Trophoblast cell (in vitro differentiated cells and primary cell): ENCODE measurements at regions not wholly inside any gene's neighbourhood (a gene's known extent, or its start where the extent isn't known, plus 50 kb on each side); places are given as distances from the start of the nearest gene placed in this dataset.
A peak's percentile ranks its signal among the peaks of the same experiment; 100 is the strongest.

ENCODE experiments used
- DNase-seq, 2 donors: peaks; one replicate each; pipeline ENCODE4 v3.0.0-alpha.2; 2016
- H2AFZ ChIP-seq: 2 replicates; pipeline ENCODE4 v1.6.1; 2013; ENCODE audit warnings: low read length, moderate library complexity, mild to moderate bottlenecking; ENCODE audit not compliant: insufficient read depth, poor library complexity
- H2AK5ac ChIP-seq: 2 replicates; pipeline ENCODE4 v1.6.1; 2013; ENCODE audit warnings: mild to moderate bottlenecking, low read length
- H2BK120ac ChIP-seq: 2 replicates; pipeline ENCODE4 v1.6.1; 2013; ENCODE audit warnings: low read length, mild to moderate bottlenecking, moderate library complexity; ENCODE audit not compliant: insufficient read depth, poor library complexity
- H2BK12ac ChIP-seq: 2 replicates; pipeline ENCODE4 v1.6.1; 2013; ENCODE audit warnings: mild to moderate bottlenecking, low read length, moderate library complexity
- H2BK5ac ChIP-seq: 2 replicates; pipeline ENCODE4 v1.6.1; 2013; ENCODE audit warnings: low read length, low read depth, moderate library complexity, mild to moderate bottlenecking; ENCODE audit not compliant: poor library complexity
- H3K14ac ChIP-seq: 2 replicates; pipeline ENCODE4 v1.6.1; 2013; ENCODE audit warnings: mild to moderate bottlenecking, low read length
- H3K18ac ChIP-seq: 2 replicates; pipeline ENCODE4 v1.6.1; 2013; ENCODE audit warnings: mild to moderate bottlenecking, low read length
- H3K23ac ChIP-seq: 2 replicates; pipeline ENCODE4 v1.6.1; 2013; ENCODE audit warnings: low read length
- H3K27ac ChIP-seq: 2 replicates; pipeline ENCODE4 v1.5.1; 2013; ENCODE audit warnings: low read depth, mild to moderate bottlenecking, inconsistent platforms, low read length, moderate library complexity
- H3K27me3 ChIP-seq: 2 replicates; pipeline ENCODE4 v1.6.1; 2013; ENCODE audit warnings: inconsistent platforms, mild to moderate bottlenecking, low read length, moderate library complexity; ENCODE audit not compliant: insufficient read depth
- H3K36me3 ChIP-seq, 2 experiments: 1 replicate in 1 of 2; 2 replicates in 1 of 2; pipeline ENCODE4 v1.6.1; 2013; ENCODE audit warnings: low read length in 2 of 2, mild to moderate bottlenecking in 2 of 2, moderate library complexity in 1 of 2; ENCODE audit not compliant: insufficient read depth in 2 of 2, control insufficient read depth in 1 of 2
- H3K4ac ChIP-seq: 2 replicates; pipeline ENCODE4 v1.6.1; 2013; ENCODE audit warnings: low read depth, mild to moderate bottlenecking, low read length, moderate library complexity
- H3K4me1 ChIP-seq, 2 experiments: 1 replicate in 1 of 2; 2 replicates in 1 of 2; pipeline ENCODE4 v1.6.1; 2013; ENCODE audit warnings: low read length in 2 of 2, mild to moderate bottlenecking in 2 of 2, moderate library complexity in 1 of 2; ENCODE audit not compliant: insufficient read depth in 2 of 2, control insufficient read depth in 1 of 2
- H3K4me2 ChIP-seq: 2 replicates; pipeline ENCODE4 v1.6.1; 2013; ENCODE audit warnings: inconsistent platforms, mild to moderate bottlenecking, low read length, moderate library complexity
- H3K4me3 ChIP-seq: 2 replicates; pipeline ENCODE4 v1.5.1; 2013; ENCODE audit warnings: mild to moderate bottlenecking, low read depth, low read length, inconsistent platforms
- H3K79me1 ChIP-seq: one replicate; pipeline ENCODE4 v1.6.1; 2013; ENCODE audit warnings: low read length
- H3K79me2 ChIP-seq: 2 replicates; pipeline ENCODE4 v1.6.1; 2013; ENCODE audit warnings: low read length, mild to moderate bottlenecking; ENCODE audit not compliant: control insufficient read depth, insufficient read depth, poor library complexity
- H3K9ac ChIP-seq: 2 replicates; pipeline ENCODE4 v1.6.1; 2013; ENCODE audit warnings: mild to moderate bottlenecking, low read length
- H3K9me3 ChIP-seq: 2 replicates; pipeline ENCODE4 v1.6.1; 2013; ENCODE audit warnings: low read depth, mild to moderate bottlenecking, control low read depth, inconsistent platforms, low read length; ENCODE audit not compliant: insufficient read depth
- H4K12ac ChIP-seq: 2 replicates; pipeline ENCODE4 v1.6.1; 2013; ENCODE audit warnings: low read depth, mild to moderate bottlenecking, low read length, moderate library complexity
- H4K8ac ChIP-seq: 2 replicates; pipeline ENCODE4 v1.6.1; 2013; ENCODE audit warnings: low read depth, mild to moderate bottlenecking, low read length, moderate library complexity
- H4K91ac ChIP-seq: one replicate; pipeline ENCODE4 v1.6.1; 2013; ENCODE audit warnings: low read depth, mild to moderate bottlenecking, low read length, moderate library complexity
- WGBS: extraction: QIAGEN DNeasy Blood & Tissue Kit; methylation state at CpG from one replicate; pipeline ENCODE4 v1.1.7; 2013; ENCODE audit warnings: missing lambda C conversion rate; ENCODE audit not compliant: insufficient read length, insufficient coverage; ENCODE audit errors: extremely low coverage; 5-methylcytosine and 5-hydroxymethylcytosine counted together

DNA sequence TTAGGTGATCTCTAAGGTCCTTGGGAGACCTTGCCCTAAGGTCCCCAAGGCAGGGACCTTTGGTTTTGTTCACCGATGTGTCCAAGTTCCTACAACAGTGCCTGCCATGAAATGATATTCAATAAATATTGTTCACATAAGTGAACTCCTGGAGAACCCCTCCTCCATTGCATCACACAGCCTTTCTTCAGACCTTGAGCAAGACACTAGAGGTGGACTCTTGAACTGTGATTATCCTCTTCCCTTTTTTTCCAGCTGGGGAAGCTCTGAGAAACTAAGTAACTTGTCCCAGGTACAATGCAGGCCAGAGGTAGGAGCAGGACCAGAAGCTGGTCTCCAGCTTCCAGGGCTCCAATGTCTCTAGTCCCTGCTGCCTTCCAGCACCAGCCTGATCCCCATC, 76.6 kb upstream of the LMO1 start:
- no CpG with 5 or more reads among the region's 1 CpG for WGBS
- no peak overlapping the region for H3K27ac ChIP-seq

DNA sequence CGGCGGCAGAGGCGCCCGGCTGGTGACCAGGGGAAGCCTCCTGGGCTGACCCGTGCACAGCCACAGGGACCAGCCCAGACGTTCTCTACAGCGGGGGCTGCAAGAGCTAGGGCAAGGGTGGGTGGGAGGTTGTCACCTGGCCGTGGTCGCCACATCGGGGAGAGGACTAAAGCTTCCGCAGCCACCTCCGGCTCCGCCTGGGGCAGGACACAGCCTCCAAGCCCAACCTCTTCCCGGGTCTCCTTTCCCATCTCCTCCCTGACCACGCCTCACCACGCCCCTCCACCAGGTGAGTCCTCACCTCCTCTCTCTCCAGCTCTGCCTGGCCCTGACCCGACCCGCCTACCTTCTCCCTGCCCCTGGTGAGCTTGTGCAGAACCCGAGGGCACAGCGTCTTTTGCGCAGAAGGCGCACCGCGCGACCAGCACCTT, 75.9 kb upstream of the LMO1 start:
- Histone ChIP-seq H2BK12ac (no peak overlapping the region), H4K8ac (no peak overlapping the region), H3K27me3 (no peaks in the 10 kb centered on the region), H3K79me2 (no peaks in the 10 kb centered on the region), H2BK5ac (no peak overlapping the region), H3K27ac (no peak overlapping the region), H3K4me3 (no peak overlapping the region), H4K12ac (no peak overlapping the region), H3K4me2 (no peak overlapping the region), H3K9me3 (no peaks in the 10 kb centered on the region), H3K9ac (no peak overlapping the region), H3K36me3 (no peaks in the 10 kb centered on the region), H3K23ac (no peak overlapping the region), H3K18ac (no peak overlapping the region), H3K14ac (no peak overlapping the region), H2AFZ (no peak overlapping the region), H2BK120ac (no peak overlapping the region), H3K4me1 (peaks cover 21 to 22% of the 10 kb centered on the region in 2 experiments), H2AK5ac (no peak overlapping the region), H3K79me1 (no peaks in the 10 kb centered on the region), H4K91ac (no peak overlapping the region), H3K4ac (no peak overlapping the region)
- no CpG with 5 or more reads among the region's 25 CpGs for WGBS
- no peak for DNase-seq

More for the DNA sequence above, 76.6 kb upstream of the LMO1 start:
- no peak for DNase-seq
- no peak overlapping the region for H3K9ac ChIP-seq
- no peak overlapping the region for H2BK120ac ChIP-seq
- no peak overlapping the region for H3K18ac ChIP-seq
- no peak overlapping the region for H2AK5ac ChIP-seq
- H3K4me3 ChIP-seq = no peak overlapping the region
- H3K79me1 ChIP-seq = no peaks in the 10 kb centered on the region
- no peak overlapping the region for H3K4ac ChIP-seq
- H3K36me3 ChIP-seq = no peaks in the 10 kb centered on the region
- no peaks in the 10 kb centered on the region for H3K79me2 ChIP-seq
- H3K4me1 ChIP-seq = peaks cover 21 to 22% of the 10 kb centered on the region in 2 experiments
- H3K4me2 ChIP-seq = no peak overlapping the region
- no peak overlapping the region for H3K14ac ChIP-seq
- H2BK12ac ChIP-seq = no peak overlapping the region
- no peaks in the 10 kb centered on the region for H3K27me3 ChIP-seq
- no peak overlapping the region for H2AFZ ChIP-seq
- H4K12ac ChIP-seq = no peak overlapping the region
- H2BK5ac ChIP-seq = no peak overlapping the region
- H3K23ac ChIP-seq = no peak overlapping the region
- H4K91ac ChIP-seq = no peak overlapping the region
- H3K9me3 ChIP-seq = no peaks in the 10 kb centered on the region
- H4K8ac ChIP-seq = no peak overlapping the region

DNA sequence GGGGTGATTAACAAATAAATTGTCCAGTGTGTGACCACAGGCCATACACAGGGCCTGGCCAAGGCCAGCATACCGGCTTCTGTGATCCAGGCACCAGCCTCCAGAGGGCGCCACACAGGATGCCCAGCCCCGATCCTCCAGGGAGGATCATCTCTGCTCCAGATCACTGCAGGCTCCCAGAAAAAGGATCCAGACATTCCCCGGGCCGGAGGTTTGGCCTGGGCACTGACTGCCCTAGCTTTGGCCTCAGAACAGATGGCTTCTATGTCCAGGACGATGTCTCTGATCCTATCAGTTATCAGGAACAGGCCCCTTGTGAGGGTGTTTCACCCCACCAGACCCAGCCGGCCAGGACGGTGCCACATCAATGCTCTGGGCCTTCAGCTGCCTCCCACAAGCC, 74.5 kb upstream of the LMO1 start:
- no peak overlapping the region for H3K18ac ChIP-seq
- no peak overlapping the region for H3K27ac ChIP-seq
- no peak overlapping the region for H4K91ac ChIP-seq
- WGBS = no CpG with 5 or more reads among the region's 8 CpGs
- no peaks in the 10 kb centered on the region for H3K9me3 ChIP-seq
- H4K12ac ChIP-seq = no peak overlapping the region
- no peak overlapping the region for H3K4ac ChIP-seq
- no peaks in the 10 kb centered on the region for H3K79me1 ChIP-seq
- no peak overlapping the region for H4K8ac ChIP-seq
- H3K36me3 ChIP-seq = no peaks in the 10 kb centered on the region
- no peaks in the 10 kb centered on the region for H3K27me3 ChIP-seq
- no peak overlapping the region for H3K23ac ChIP-seq
- H2BK12ac ChIP-seq = no peak overlapping the region
- peak in 1 of 2 donors; percentile 35 for DNase-seq
- no peak overlapping the region for H3K4me3 ChIP-seq
- H2BK5ac ChIP-seq = no peak overlapping the region
- no peak overlapping the region for H2AK5ac ChIP-seq
- H3K9ac ChIP-seq = no peak overlapping the region
- no peak overlapping the region for H2AFZ ChIP-seq
- peaks cover 26 to 27% of the 10 kb centered on the region in 2 experiments for H3K4me1 ChIP-seq
- H3K4me2 ChIP-seq = no peak overlapping the region
- no peak overlapping the region for H2BK120ac ChIP-seq
- no peaks in the 10 kb centered on the region for H3K79me2 ChIP-seq
- no peak overlapping the region for H3K14ac ChIP-seq

DNA sequence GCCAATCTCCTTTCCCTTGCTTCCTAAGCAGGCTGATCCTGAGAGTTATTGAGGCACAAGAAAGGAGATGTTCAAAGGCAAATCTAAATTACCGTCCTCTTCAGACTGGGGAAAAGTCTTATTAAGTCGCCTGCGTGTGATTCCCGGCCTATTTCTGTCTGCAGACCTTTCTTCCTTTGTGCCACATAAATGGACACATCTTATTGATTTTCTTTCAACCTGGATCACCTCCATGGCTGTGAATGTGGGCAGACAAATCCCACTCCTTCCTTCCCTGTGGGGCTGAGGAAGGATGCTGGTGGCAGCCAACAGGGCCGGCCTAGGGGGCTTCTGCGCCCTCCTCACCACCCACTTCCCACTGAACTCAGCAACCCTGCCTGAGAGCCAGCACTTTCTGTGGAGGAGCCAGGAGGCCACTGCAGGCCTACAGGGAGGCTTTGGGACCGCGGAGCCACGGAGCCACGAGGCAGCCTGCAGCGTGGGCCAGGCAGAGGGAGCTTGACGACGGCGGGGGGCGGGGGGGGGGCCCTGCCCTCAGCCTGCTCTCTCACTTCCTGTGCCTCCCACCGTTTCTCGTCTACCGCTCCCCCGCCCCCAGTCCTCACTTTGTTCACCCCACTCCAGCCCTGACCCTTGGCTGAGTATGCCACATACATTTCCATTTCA, 73.6 kb upstream of the LMO1 start:
- Histone ChIP-seq H3K4me3 (no peak overlapping the region), H2BK5ac (no peak overlapping the region), H4K12ac (no peak overlapping the region), H2BK120ac (no peak overlapping the region), H2AK5ac (no peak overlapping the region), H3K4me2 (no peak overlapping the region), H3K4me1 (peaks cover 22 to 23% of the 10 kb centered on the region in 2 experiments), H3K27ac (peak overlapping the region; percentile 31), H3K18ac (no peak overlapping the region), H3K79me2 (no peaks in the 10 kb centered on the region), H3K4ac (no peak overlapping the region), H3K9me3 (no peaks in the 10 kb centered on the region), H3K79me1 (no peaks in the 10 kb centered on the region), H2BK12ac (peak overlapping the region; percentile 3), H3K14ac (peak overlapping the region; percentile 6), H3K36me3 (no peaks in the 10 kb centered on the region), H4K8ac (no peak overlapping the region), H3K9ac (no peak overlapping the region), H3K23ac (no peak overlapping the region), H3K27me3 (no peaks in the 10 kb centered on the region), H4K91ac (peak overlapping the region; percentile 10), H2AFZ (no peak overlapping the region)
- DNase-seq = no peak
- WGBS = no CpG with 5 or more reads among the region's 19 CpGs
